Liver (tissue), 8 donors: ENCODE measurements at regions not wholly inside any gene's neighbourhood (a gene's known extent, or its start where the extent isn't known, plus 50 kb on each side); places are given as distances from the start of the nearest gene placed in this dataset.

Source experiments
- DNase-seq: peaks from one replicate; pipeline ENCODE4 v3.0.0-alpha.2; 2017; ENCODE audit warnings: low spot score
- H3K27ac ChIP-seq, 2 donors: one replicate each; pipeline ENCODE4 v1.7.0; 2013; ENCODE audit warnings: inconsistent platforms in 2 of 2, low read length in 2 of 2, control low read depth in 1 of 2, low read depth in 1 of 2, mild to moderate bottlenecking in 1 of 2
- H3K27me3 ChIP-seq, 4 donors: one replicate each; pipeline versions ENCODE4 v1.6.1 to v1.7.0; 2013; ENCODE audit warnings: low read length in 3 of 4, inconsistent platforms in 1 of 4, mild to moderate bottlenecking in 1 of 4, moderate library complexity in 1 of 4; ENCODE audit not compliant: control insufficient read depth in 4 of 4, insufficient read depth in 4 of 4
- H3K36me3 ChIP-seq, 4 donors: one replicate each; pipeline versions ENCODE4 v1.6.1 to v1.7.0; 2013; ENCODE audit warnings: low read length in 3 of 4, mild to moderate bottlenecking in 3 of 4, low read depth in 1 of 4, moderate library complexity in 1 of 4; ENCODE audit not compliant: control insufficient read depth in 4 of 4, insufficient read depth in 3 of 4
- H3K4me1 ChIP-seq, 4 donors: one replicate each; pipeline versions ENCODE4 v1.6.1 to v1.7.0; 2013; ENCODE audit warnings: low read length in 3 of 4, mild to moderate bottlenecking in 3 of 4, moderate library complexity in 1 of 4; ENCODE audit not compliant: control insufficient read depth in 4 of 4, insufficient read depth in 4 of 4
- H3K4me3 ChIP-seq, 3 donors: one replicate each; pipeline versions ENCODE4 v1.6.1 to v1.7.0; 2013; ENCODE audit warnings: low read length in 3 of 3, control low read depth in 1 of 3, low read depth in 1 of 3, mild to moderate bottlenecking in 1 of 3
- H3K9ac ChIP-seq, 2 donors: one replicate each; pipeline ENCODE4 v1.7.0; 2013; ENCODE audit warnings: low read length in 2 of 2, mild to moderate bottlenecking in 2 of 2, moderate library complexity in 2 of 2, control low read depth in 1 of 2, low read depth in 1 of 2
- H3K9me3 ChIP-seq, 4 donors: one replicate each; pipeline versions ENCODE4 v1.6.1 to v1.7.0; 2013; ENCODE audit warnings: low read length in 3 of 4; ENCODE audit not compliant: control insufficient read depth in 4 of 4
- CTCF ChIP-seq: fragments of 150-350 bp; IDR thresholded peaks from 2 replicates; pipeline ENCODE4 v1.5.1; 2017; ENCODE audit warnings: improper control_type of control experiment, low read depth, low read length; ENCODE audit not compliant: missing input control
- EGR1 ChIP-seq, 2 donors: IDR thresholded peaks; 2 replicates each; pipeline ENCODE4 v1.6.1; 2016 to 2018; ENCODE audit warnings: antibody characterized with exemption in 2 of 2, low read depth in 2 of 2
- FOXA1 ChIP-seq: IDR thresholded peaks from 2 replicates; pipeline ENCODE4 v1.6.1; 2016; ENCODE audit warnings: antibody characterized with exemption
- FOXA2 ChIP-seq: IDR thresholded peaks from 2 replicates; pipeline ENCODE4 v1.6.1; 2016; ENCODE audit warnings: antibody characterized with exemption
- GABPA ChIP-seq, 2 donors: IDR thresholded peaks in 1 of 2; conservative IDR thresholded peaks in 1 of 2; 2 replicates each; pipeline ENCODE4 v1.6.1; 2016; ENCODE audit warnings: antibody characterized with exemption in 2 of 2, mild to moderate bottlenecking in 1 of 2, moderate library complexity in 1 of 2
- HNF4A ChIP-seq, 2 donors: conservative IDR thresholded peaks; 2 replicates each; pipeline ENCODE4 v1.6.1; 2016; ENCODE audit warnings: antibody characterized with exemption in 2 of 2, mild to moderate bottlenecking in 2 of 2
- HNF4G ChIP-seq: IDR thresholded peaks from 2 replicates; pipeline ENCODE4 v1.6.1; 2016; ENCODE audit warnings: antibody characterized with exemption
- JUND ChIP-seq, 2 donors: IDR thresholded peaks; 2 replicates each; pipeline ENCODE4 v1.6.1; 2016; ENCODE audit warnings: antibody characterized with exemption in 2 of 2
- NR2F2 ChIP-seq: IDR thresholded peaks from 2 replicates; pipeline ENCODE4 v1.6.1; 2016; ENCODE audit warnings: antibody characterized with exemption
- RAD21 ChIP-seq, 2 donors: IDR thresholded peaks; 2 replicates each; pipeline ENCODE4 v1.6.1; 2016; ENCODE audit warnings: antibody characterized with exemption in 2 of 2, mild to moderate bottlenecking in 2 of 2
- REST ChIP-seq: IDR thresholded peaks from 2 replicates; pipeline ENCODE4 v1.6.1; 2016; ENCODE audit warnings: antibody characterized with exemption, mild to moderate bottlenecking
- RXRA ChIP-seq, 2 donors: IDR thresholded peaks; 2 replicates each; pipeline ENCODE4 v1.6.1; 2017 to 2018; ENCODE audit warnings: antibody characterized with exemption in 2 of 2, mild to moderate bottlenecking in 1 of 2
- SP1 ChIP-seq: IDR thresholded peaks from 2 replicates; pipeline ENCODE4 v1.6.1; 2018; ENCODE audit warnings: antibody characterized with exemption, mild to moderate bottlenecking
- TAF1 ChIP-seq: conservative IDR thresholded peaks from 2 replicates; pipeline ENCODE4 v1.6.1; 2016; ENCODE audit warnings: antibody characterized with exemption, mild to moderate bottlenecking
- YY1 ChIP-seq: IDR thresholded peaks from 2 replicates; pipeline ENCODE4 v1.6.1; 2016; ENCODE audit warnings: antibody characterized with exemption, mild to moderate bottlenecking
- WGBS: extraction: QIAGEN DNeasy Blood & Tissue Kit; methylation state at CpG from one replicate; pipeline ENCODE4 v1.1.7; 2013; 5-methylcytosine and 5-hydroxymethylcytosine counted together
- TF ChIP-seq, protein P1 (sequence below): IDR thresholded peaks from 2 replicates; pipeline ENCODE4 v1.6.1; 2016; ENCODE audit warnings: antibody characterized with exemption
- TF ChIP-seq, protein P2 (sequence below): IDR thresholded peaks from 2 replicates; pipeline ENCODE4 v1.6.1; 2016; ENCODE audit warnings: antibody characterized with exemption
- TF ChIP-seq, protein P3 (sequence below): IDR thresholded peaks from 2 replicates; pipeline ENCODE4 v1.6.1; 2016; ENCODE audit warnings: antibody characterized with exemption
- donor health status: healthy.
- donor health status: healthy.
- donor health status: healthy.
- donor health status: healthy.
- donor health status: healthy.

- no peak for TF ChIP-seq FOXA1
- no peak for TF ChIP-seq RXRA (IDR thresholded peaks at IDR 0.05)
- no peak for TF ChIP-seq GABPA (IDR thresholded peaks at IDR 0.05 in 1 of 2, conservative IDR thresholded peaks at IDR 0.05 in 1 of 2)
- no peak for TF ChIP-seq TAF1
- TF ChIP-seq HNF4G, result no peak
- TF ChIP-seq REST, result no peak
- TF ChIP-seq YY1, result no peak
- TF ChIP-seq, protein P1, sequence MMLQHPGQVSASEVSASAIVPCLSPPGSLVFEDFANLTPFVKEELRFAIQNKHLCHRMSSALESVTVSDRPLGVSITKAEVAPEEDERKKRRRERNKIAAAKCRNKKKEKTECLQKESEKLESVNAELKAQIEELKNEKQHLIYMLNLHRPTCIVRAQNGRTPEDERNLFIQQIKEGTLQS, result no peak
- TF ChIP-seq NR2F2, result no peak
- TF ChIP-seq JUND (IDR thresholded peaks at IDR 0.05), result no peak
- no peak for TF ChIP-seq EGR1 (IDR thresholded peaks at IDR 0.05; ENCODE audit: low read depth in 2 of 2)
- no peak for TF ChIP-seq CTCF
- TF ChIP-seq SP1, result no peak
- no peak for TF ChIP-seq FOXA2
- TF ChIP-seq RAD21 (IDR thresholded peaks at IDR 0.05), result no peak
- no peak for TF ChIP-seq HNF4A (conservative IDR thresholded peaks at IDR 0.05)
- TF ChIP-seq, protein P2, sequence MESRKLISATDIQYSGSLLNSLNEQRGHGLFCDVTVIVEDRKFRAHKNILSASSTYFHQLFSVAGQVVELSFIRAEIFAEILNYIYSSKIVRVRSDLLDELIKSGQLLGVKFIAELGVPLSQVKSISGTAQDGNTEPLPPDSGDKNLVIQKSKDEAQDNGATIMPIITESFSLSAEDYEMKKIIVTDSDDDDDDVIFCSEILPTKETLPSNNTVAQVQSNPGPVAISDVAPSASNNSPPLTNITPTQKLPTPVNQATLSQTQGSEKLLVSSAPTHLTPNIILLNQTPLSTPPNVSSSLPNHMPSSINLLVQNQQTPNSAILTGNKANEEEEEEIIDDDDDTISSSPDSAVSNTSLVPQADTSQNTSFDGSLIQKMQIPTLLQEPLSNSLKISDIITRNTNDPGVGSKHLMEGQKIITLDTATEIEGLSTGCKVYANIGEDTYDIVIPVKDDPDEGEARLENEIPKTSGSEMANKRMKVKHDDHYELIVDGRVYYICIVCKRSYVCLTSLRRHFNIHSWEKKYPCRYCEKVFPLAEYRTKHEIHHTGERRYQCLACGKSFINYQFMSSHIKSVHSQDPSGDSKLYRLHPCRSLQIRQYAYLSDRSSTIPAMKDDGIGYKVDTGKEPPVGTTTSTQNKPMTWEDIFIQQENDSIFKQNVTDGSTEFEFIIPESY, result no peak
- TF ChIP-seq, protein P3, sequence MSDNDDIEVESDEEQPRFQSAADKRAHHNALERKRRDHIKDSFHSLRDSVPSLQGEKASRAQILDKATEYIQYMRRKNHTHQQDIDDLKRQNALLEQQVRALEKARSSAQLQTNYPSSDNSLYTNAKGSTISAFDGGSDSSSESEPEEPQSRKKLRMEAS, result no peak
- DNase-seq, result no peak
- no peaks in the 10 kb centered on the region for H3K27me3 ChIP-seq
- no peak overlapping the region for H3K27ac ChIP-seq
- no peaks in the 10 kb centered on the region for H3K9me3 ChIP-seq
- no peaks in the 10 kb centered on the region for H3K36me3 ChIP-seq
- no peak overlapping the region for H3K9ac ChIP-seq
- H3K4me1 ChIP-seq, result peaks cover 0 to 14% (median 6%) of the 10 kb centered on the region in 4 donors
- WGBS, result 89% methylated on average over 17 of the region's 17 CpGs
- H3K4me3 ChIP-seq, result no peak overlapping the region
Observed at GRCh38 chr13:99740251-99740979, 231.2 kb downstream of the ZIC5 start.
